ENCODE measurements at regions not wholly inside any gene's neighbourhood (a gene's known extent, or its start where the extent isn't known, plus 50 kb on each side); places are given as distances from the start of the nearest gene placed in this dataset.

DNA sequence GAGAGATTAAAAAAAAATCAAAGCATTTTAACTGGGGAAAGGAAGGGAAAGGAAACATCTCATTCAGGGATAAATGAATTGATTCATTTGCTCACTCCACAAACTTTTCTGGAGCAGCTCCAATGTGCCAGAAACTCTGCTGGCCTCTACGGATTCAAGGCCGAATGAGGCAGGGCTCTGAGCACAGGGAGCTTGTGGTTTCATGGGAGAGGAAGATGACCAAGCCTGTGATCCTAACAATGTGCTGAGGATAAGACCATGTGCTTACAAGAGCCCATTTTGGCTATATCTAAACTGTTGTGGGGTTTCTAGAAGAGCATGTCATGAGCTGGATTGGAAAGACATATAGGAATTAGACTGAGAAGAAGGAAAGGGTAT is 137.5 kb downstream of the ZNF674 start:
- TF ChIP-seq, protein P1, sequence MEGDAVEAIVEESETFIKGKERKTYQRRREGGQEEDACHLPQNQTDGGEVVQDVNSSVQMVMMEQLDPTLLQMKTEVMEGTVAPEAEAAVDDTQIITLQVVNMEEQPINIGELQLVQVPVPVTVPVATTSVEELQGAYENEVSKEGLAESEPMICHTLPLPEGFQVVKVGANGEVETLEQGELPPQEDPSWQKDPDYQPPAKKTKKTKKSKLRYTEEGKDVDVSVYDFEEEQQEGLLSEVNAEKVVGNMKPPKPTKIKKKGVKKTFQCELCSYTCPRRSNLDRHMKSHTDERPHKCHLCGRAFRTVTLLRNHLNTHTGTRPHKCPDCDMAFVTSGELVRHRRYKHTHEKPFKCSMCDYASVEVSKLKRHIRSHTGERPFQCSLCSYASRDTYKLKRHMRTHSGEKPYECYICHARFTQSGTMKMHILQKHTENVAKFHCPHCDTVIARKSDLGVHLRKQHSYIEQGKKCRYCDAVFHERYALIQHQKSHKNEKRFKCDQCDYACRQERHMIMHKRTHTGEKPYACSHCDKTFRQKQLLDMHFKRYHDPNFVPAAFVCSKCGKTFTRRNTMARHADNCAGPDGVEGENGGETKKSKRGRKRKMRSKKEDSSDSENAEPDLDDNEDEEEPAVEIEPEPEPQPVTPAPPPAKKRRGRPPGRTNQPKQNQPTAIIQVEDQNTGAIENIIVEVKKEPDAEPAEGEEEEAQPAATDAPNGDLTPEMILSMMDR (IDR thresholded peaks at IDR 0.05; ENCODE audit: insufficient read depth, low read length), result no peak
- no peak for TF ChIP-seq GABPA (IDR thresholded peaks at IDR 0.05; ENCODE audit: low read depth)
- TF ChIP-seq, protein P2, sequence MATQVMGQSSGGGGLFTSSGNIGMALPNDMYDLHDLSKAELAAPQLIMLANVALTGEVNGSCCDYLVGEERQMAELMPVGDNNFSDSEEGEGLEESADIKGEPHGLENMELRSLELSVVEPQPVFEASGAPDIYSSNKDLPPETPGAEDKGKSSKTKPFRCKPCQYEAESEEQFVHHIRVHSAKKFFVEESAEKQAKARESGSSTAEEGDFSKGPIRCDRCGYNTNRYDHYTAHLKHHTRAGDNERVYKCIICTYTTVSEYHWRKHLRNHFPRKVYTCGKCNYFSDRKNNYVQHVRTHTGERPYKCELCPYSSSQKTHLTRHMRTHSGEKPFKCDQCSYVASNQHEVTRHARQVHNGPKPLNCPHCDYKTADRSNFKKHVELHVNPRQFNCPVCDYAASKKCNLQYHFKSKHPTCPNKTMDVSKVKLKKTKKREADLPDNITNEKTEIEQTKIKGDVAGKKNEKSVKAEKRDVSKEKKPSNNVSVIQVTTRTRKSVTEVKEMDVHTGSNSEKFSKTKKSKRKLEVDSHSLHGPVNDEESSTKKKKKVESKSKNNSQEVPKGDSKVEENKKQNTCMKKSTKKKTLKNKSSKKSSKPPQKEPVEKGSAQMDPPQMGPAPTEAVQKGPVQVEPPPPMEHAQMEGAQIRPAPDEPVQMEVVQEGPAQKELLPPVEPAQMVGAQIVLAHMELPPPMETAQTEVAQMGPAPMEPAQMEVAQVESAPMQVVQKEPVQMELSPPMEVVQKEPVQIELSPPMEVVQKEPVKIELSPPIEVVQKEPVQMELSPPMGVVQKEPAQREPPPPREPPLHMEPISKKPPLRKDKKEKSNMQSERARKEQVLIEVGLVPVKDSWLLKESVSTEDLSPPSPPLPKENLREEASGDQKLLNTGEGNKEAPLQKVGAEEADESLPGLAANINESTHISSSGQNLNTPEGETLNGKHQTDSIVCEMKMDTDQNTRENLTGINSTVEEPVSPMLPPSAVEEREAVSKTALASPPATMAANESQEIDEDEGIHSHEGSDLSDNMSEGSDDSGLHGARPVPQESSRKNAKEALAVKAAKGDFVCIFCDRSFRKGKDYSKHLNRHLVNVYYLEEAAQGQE (IDR thresholded peaks at IDR 0.05; ENCODE audit: insufficient replicate concordance, low read depth), result no peak
- DNase-seq (ENCODE audit: low read depth in 1 of 2, low spot score in 1 of 2), result no peak
- H3K27ac ChIP-seq (replicated peaks), result no peak overlapping the region
- H3K27me3 ChIP-seq (ENCODE audit: insufficient read depth, poor library complexity, severe bottlenecking), result no peaks in the 10 kb centered on the region
- no peak overlapping the region for H3K4me3 ChIP-seq (replicated peaks; ENCODE audit: insufficient read depth, low read length)

DNA sequence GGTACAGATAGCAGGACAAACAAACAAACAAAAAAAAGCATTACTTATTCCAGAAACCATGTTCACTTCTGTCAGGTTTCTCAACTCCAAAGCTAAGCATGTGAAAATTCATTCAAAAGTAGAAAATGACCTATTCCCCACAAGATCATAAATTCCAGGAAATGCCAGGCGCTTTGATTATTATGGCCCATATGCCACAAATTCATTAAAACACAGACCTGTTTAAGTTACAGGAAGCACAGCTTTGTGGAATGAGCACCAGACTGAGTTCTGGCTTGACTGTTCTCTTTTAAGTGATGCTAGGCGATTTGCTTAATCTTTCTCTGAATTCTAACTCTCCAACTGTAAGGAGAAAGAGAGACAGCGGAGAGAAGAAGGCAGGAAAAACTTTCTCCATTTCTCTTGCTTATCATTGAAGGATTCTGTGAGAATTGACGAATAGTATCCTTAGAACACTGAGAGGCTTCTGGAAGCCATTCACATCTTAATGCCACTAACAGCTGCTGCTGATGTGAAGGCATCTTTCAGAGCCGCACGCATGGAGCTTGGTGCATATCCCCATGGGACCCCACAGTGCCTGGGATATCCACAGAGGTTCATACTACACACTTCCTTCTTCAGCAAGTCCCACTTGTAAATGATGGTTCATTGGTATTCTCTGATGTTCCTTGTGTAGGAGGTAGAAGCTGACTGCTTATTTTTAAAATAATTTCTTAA is 138.0 kb downstream of the ZNF674 start:
- TF ChIP-seq, protein P1 (IDR thresholded peaks at IDR 0.05; ENCODE audit: insufficient read depth, low read length), result no peak
- no peak for TF ChIP-seq POLR2AphosphoS5 (IDR thresholded peaks at IDR 0.05; ENCODE audit: low read depth)
- TF ChIP-seq GABPA (IDR thresholded peaks at IDR 0.05; ENCODE audit: low read depth), result no peak
- TF ChIP-seq SPI1 (IDR thresholded peaks at IDR 0.05; ENCODE audit: borderline replicate concordance, low read depth), result no peak
- TF ChIP-seq, protein P2 (IDR thresholded peaks at IDR 0.05; ENCODE audit: insufficient replicate concordance, low read depth), result no peak
- DNase-seq (ENCODE audit: low read depth in 1 of 2, low spot score in 1 of 2), result no peak
- Histone ChIP-seq H3K27ac (replicated peaks) (no peak overlapping the region), H3K27me3 (ENCODE audit: insufficient read depth, poor library complexity, severe bottlenecking) (no peaks in the 10 kb centered on the region), H3K4me3 (replicated peaks; ENCODE audit: insufficient read depth, low read length) (no peak overlapping the region)

DNA sequence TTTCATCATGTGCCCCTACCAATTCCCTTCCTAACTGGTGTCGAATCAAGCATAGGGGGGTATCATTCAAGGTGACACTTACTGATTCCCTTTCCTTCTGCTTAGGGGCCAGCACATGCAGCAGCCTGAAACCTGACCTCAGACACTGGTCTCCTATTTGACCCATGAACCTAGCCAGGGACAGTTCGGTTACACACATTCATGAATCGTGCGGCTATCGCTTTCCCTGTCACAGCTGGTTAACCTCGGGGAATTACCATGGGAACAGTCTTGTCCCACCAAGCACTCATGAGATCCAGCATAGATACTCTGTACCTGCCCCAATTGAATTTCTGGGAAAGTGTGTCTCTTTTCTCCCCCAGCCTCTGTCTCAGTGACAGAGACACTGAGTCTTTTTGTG is 140.4 kb downstream of the ZNF674 start:
- TF ChIP-seq POLR2AphosphoS5 (IDR thresholded peaks at IDR 0.05; ENCODE audit: low read depth) (no peak), GABPA (IDR thresholded peaks at IDR 0.05; ENCODE audit: low read depth) (no peak), SPI1 (IDR thresholded peaks at IDR 0.05; ENCODE audit: borderline replicate concordance, low read depth) (no peak)
- TF ChIP-seq, protein P1 (IDR thresholded peaks at IDR 0.05; ENCODE audit: insufficient read depth, low read length), result no peak
- TF ChIP-seq, protein P2 (IDR thresholded peaks at IDR 0.05; ENCODE audit: insufficient replicate concordance, low read depth), result no peak
- Histone ChIP-seq H3K27me3 (ENCODE audit: insufficient read depth, poor library complexity, severe bottlenecking) (no peaks in the 10 kb centered on the region), H3K27ac (replicated peaks) (no peak overlapping the region), H3K4me3 (replicated peaks; ENCODE audit: insufficient read depth, low read length) (no peak overlapping the region)
- DNase-seq (ENCODE audit: low read depth in 1 of 2, low spot score in 1 of 2), result no peak
